ENCODE measurements at regions not wholly inside any gene's neighbourhood (a gene's known extent, or its start where the extent isn't known, plus 50 kb on each side); places are given as distances from the start of the nearest gene placed in this dataset.

- TF ChIP-seq CTCF (conservative IDR thresholded peaks at IDR 0.05; ENCODE audit: low read depth, low read length) = no peak
- TF ChIP-seq EZH2 (IDR thresholded peaks at IDR 0.05; ENCODE audit: low read length, unreplicated experiment) = no peak
Observed at GRCh38 chr11:98099371-98099770, 921.4 kb upstream of the CNTN5 start.
